Activated T-helper 1 cell treated with anti-CD3 and anti-CD28 coated beads, Interleukin-12 subunit alpha, Interleukin-12 subunit beta, Interleukin-2, Interleukin-4 antibody, amounts not matched to agents 30 ng/mL and 10 ng/mL and 1 ng/mL, durations not matched to agents 14 hours and 24 hours and 36 hours (primary cell): ENCODE measurements at regions not wholly inside any gene's neighbourhood (a gene's known extent, or its start where the extent isn't known, plus 50 kb on each side); places are given as distances from the start of the nearest gene placed in this dataset.
"Not testable (repeated sequence)": the region's sequence is repeated elsewhere in the genome, so short reads cannot be mapped to it uniquely, and the experiment has no call there.

ENCODE experiments used
- DNase-seq: peaks from one replicate; pipeline ENCODE4 v3.0.0; 2021; ENCODE audit warnings: low spot score
- H3K27ac Mint-ChIP-seq: one replicate; pipeline ENCODE4 v1.8.0; 2021; ENCODE audit warnings: mild to moderate bottlenecking, mixed read lengths
- H3K27me3 Mint-ChIP-seq: one replicate; pipeline ENCODE4 v1.8.0; 2022; ENCODE audit warnings: mild to moderate bottlenecking, moderate library complexity, mixed read lengths; ENCODE audit not compliant: insufficient read depth
- H3K36me3 Mint-ChIP-seq: one replicate; pipeline ENCODE4 v1.8.0; 2021; ENCODE audit warnings: low read depth, mixed read lengths
- H3K4me1 Mint-ChIP-seq: one replicate; pipeline ENCODE4 v1.8.0; 2021; ENCODE audit warnings: low read depth, mixed read lengths
- H3K4me3 Mint-ChIP-seq: one replicate; pipeline ENCODE4 v1.8.0; 2021; ENCODE audit warnings: mild to moderate bottlenecking, moderate library complexity, mixed read lengths
- H3K9me3 Mint-ChIP-seq: one replicate; pipeline ENCODE4 v1.8.0; 2021; ENCODE audit warnings: mixed read lengths
- intact Hi-C: fragments of 100-400 bp; cut with micrococcal nuclease; formaldehyde crosslinking; loops from one replicate; pipeline ENCODE4 v1.15.1; 2024

- H3K4me1 Mint-ChIP-seq, H3K4me3 Mint-ChIP-seq, H3K27ac Mint-ChIP-seq, DNase-seq, H3K36me3 Mint-ChIP-seq, H3K9me3 Mint-ChIP-seq, intact Hi-C loops: not testable (repeated sequence)
- peaks cover 57% of the 10 kb centered on the region for H3K27me3 Mint-ChIP-seq
Observed at GRCh38 chr1:228653057-228653456, 82.2 kb upstream of the RHOU start.

- Mint-ChIP-seq H3K9me3 (no peaks in the 10 kb centered on the region), H3K27ac (no peak overlapping the region), H3K4me3 (no peak overlapping the region), H3K27me3 (peaks cover 50% of the 10 kb centered on the region), H3K4me1 (no peaks in the 10 kb centered on the region), H3K36me3 (peaks cover under 1% of the 10 kb centered on the region)
- intact Hi-C loops = no loop called here
- no peak for DNase-seq
Observed at GRCh38 chr1:228653748-228654147, 81.5 kb upstream of the RHOU start.

- Mint-ChIP-seq H3K27me3 (peaks cover 39% of the 10 kb centered on the region), H3K36me3 (no peaks in the 10 kb centered on the region), H3K27ac (no peak overlapping the region), H3K4me1 (no peaks in the 10 kb centered on the region), H3K9me3 (no peaks in the 10 kb centered on the region), H3K4me3 (no peak overlapping the region)
- intact Hi-C loops = no loop called here
- DNase-seq = no peak
Observed at GRCh38 chr1:228655796-228656394, 79.4 kb upstream of the RHOU start.

GRCh38 chr1:228662007-228662689, 73.1 kb upstream of the RHOU start:
- not testable (repeated sequence) for H3K4me3 Mint-ChIP-seq, H3K4me1 Mint-ChIP-seq, H3K27ac Mint-ChIP-seq, H3K36me3 Mint-ChIP-seq, H3K9me3 Mint-ChIP-seq, DNase-seq
- H3K27me3 Mint-ChIP-seq = peaks cover 19% of the 10 kb centered on the region
- intact Hi-C loops = loop anchor here (5.0 kb wide), 1 partner anchor 780 kb away; no protein-coding TSS in a partner anchor

- Mint-ChIP-seq H3K9me3 (no peaks in the 10 kb centered on the region), H3K4me1 (no peaks in the 10 kb centered on the region), H3K4me3 (no peak overlapping the region), H3K27me3 (peaks cover 15% of the 10 kb centered on the region), H3K36me3 (no peaks in the 10 kb centered on the region), H3K27ac (no peak overlapping the region)
- peak; percentile 55 for DNase-seq
- intact Hi-C loops = loop anchor here (1.0 to 5.0 kb wide), 5 partner anchors 71 to 818 kb away; partner anchors contain the start of gene RHOU
Observed at GRCh38 chr1:228664399-228664914, 70.8 kb upstream of the RHOU start.

- no peak for DNase-seq
- no peak overlapping the region for H3K27ac Mint-ChIP-seq
- no peak overlapping the region for H3K4me3 Mint-ChIP-seq
- H3K9me3 Mint-ChIP-seq = no peaks in the 10 kb centered on the region
- no peaks in the 10 kb centered on the region for H3K36me3 Mint-ChIP-seq
- H3K4me1 Mint-ChIP-seq = no peaks in the 10 kb centered on the region
- H3K27me3 Mint-ChIP-seq = peaks cover 9% of the 10 kb centered on the region
- intact Hi-C loops = no loop called here
Observed at GRCh38 chr1:228666686-228667623, 68.3 kb upstream of the RHOU start.

- Mint-ChIP-seq H3K9me3 (no peaks in the 10 kb centered on the region), H3K4me1 (no peaks in the 10 kb centered on the region), H3K27me3 (peaks cover 4% of the 10 kb centered on the region), H3K27ac (no peak overlapping the region), H3K36me3 (no peaks in the 10 kb centered on the region), H3K4me3 (no peak overlapping the region)
- no peak for DNase-seq
- intact Hi-C loops = no loop called here
Observed at GRCh38 chr1:228668553-228669241, 66.6 kb upstream of the RHOU start.

- Mint-ChIP-seq H3K4me1 (no peaks in the 10 kb centered on the region), H3K9me3 (no peaks in the 10 kb centered on the region), H3K36me3 (no peaks in the 10 kb centered on the region), H3K27me3 (peaks cover 4% of the 10 kb centered on the region), H3K4me3 (no peak overlapping the region), H3K27ac (no peak overlapping the region)
- intact Hi-C loops = no loop called here
- no peak for DNase-seq
Observed at GRCh38 chr1:228669242-228669585, 66.1 kb upstream of the RHOU start.

- H3K27ac Mint-ChIP-seq, H3K36me3 Mint-ChIP-seq, DNase-seq, H3K4me1 Mint-ChIP-seq, intact Hi-C loops, H3K9me3 Mint-ChIP-seq, H3K4me3 Mint-ChIP-seq: not testable (repeated sequence)
- H3K27me3 Mint-ChIP-seq = peaks cover 18% of the 10 kb centered on the region
Observed at GRCh38 chr1:228681076-228681565, 54.2 kb upstream of the RHOU start.

- H3K36me3 Mint-ChIP-seq = no peaks in the 10 kb centered on the region
Observed at GRCh38 chr1:228683428-228683827, 51.9 kb upstream of the RHOU start.

GRCh38 chr1:228684607-228685006, 50.7 kb upstream of the RHOU start:
- peaks cover 17% of the 10 kb centered on the region for H3K27me3 Mint-ChIP-seq
- H3K9me3 Mint-ChIP-seq = no peaks in the 10 kb centered on the region
- H3K27ac Mint-ChIP-seq = no peak overlapping the region
- no peak for DNase-seq
- no peaks in the 10 kb centered on the region for H3K4me1 Mint-ChIP-seq
- intact Hi-C loops = no loop called here
- H3K36me3 Mint-ChIP-seq = no peaks in the 10 kb centered on the region
- H3K4me3 Mint-ChIP-seq = no peak overlapping the region

More at GRCh38 chr1:228683428-228683827, 51.9 kb upstream of the RHOU start:
- H3K4me3 Mint-ChIP-seq = no peak overlapping the region
- H3K27ac Mint-ChIP-seq = no peak overlapping the region
- intact Hi-C loops = no loop called here
- no peaks in the 10 kb centered on the region for H3K4me1 Mint-ChIP-seq
- no peaks in the 10 kb centered on the region for H3K9me3 Mint-ChIP-seq
- no peak for DNase-seq
- H3K27me3 Mint-ChIP-seq = peaks cover 15% of the 10 kb centered on the region

- Mint-ChIP-seq H3K36me3 (no peaks in the 10 kb centered on the region), H3K4me1 (no peaks in the 10 kb centered on the region), H3K27ac (no peak overlapping the region), H3K27me3 (peaks cover 17% of the 10 kb centered on the region), H3K4me3 (no peak overlapping the region), H3K9me3 (no peaks in the 10 kb centered on the region)
- no peak for DNase-seq
- intact Hi-C loops = no loop called here
Observed at GRCh38 chr1:228685081-228685660, 50.1 kb upstream of the RHOU start.
